Inflammatory macrophage treated with lipopolysaccharide for 1 hour (primary cell): ENCODE measurements at regions not wholly inside any gene's neighbourhood (a gene's known extent, or its start where the extent isn't known, plus 50 kb on each side); places are given as distances from the start of the nearest gene placed in this dataset.

Experiments
- DNase-seq, 2 donors: peaks; one replicate each; pipeline ENCODE4 v3.0.0-alpha.2; 2020 to 2022

DNA sequence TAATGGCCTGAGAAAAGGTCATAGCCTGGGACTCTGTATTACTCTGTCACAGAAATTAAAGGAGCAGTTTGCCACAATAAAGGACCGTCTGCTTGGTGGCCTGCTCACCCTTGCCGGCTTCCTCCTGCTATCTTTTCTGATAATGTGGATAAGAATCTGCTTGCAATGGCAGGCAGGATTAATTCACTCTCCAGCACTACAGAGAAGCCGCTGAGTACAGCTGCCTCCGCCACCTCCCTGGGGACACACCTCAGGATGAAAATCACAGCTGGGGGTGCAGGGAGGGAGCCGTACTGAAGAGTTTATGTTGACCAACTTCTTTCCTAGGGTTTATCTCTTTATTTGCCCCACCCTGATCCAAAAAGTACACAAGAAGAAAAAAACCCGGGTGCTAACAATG lies 245.9 kb upstream of the RPL38 start:
- DNase-seq = no peak

DNA sequence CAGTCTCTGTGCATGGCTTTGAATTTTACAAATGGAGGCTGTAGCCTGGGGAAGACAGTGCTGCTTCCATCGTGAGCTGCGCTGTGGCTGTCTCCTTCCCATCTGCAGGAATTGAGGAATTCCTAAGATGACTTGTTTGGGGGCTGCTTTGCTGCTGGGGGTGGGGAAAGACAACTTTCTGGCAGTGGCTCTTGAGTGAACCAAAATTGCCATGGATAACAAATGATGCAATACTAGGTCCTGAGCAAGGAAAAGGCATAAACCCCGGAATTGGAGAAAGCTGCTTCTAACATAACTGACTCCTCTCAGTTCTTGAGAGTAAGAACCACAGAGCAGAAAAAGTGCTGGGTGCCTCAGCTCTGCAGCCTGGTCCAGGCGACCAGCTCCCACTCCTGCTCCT lies 245.0 kb upstream of the RPL38 start:
- no peak for DNase-seq

DNA sequence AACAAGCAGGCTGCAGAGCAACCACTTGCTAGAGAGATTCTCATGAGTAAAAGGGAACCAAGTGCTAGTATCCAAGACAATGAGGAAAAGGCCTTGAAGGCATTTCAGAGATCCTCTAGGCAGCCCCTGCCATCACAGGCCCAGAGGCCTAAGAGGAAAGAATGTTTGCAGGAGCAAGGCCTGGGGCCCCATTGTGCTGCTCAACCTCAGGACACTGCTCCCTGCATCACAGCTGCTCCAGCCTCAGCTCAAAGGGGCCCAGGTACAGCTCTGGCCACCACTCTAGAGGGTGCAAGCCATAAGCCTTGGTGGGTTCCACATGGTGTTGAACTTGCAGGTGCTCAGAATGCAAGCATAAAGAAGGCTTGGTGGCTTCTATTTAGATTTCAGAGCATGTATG lies 243.0 kb upstream of the RPL38 start:
- DNase-seq = no peak

DNA sequence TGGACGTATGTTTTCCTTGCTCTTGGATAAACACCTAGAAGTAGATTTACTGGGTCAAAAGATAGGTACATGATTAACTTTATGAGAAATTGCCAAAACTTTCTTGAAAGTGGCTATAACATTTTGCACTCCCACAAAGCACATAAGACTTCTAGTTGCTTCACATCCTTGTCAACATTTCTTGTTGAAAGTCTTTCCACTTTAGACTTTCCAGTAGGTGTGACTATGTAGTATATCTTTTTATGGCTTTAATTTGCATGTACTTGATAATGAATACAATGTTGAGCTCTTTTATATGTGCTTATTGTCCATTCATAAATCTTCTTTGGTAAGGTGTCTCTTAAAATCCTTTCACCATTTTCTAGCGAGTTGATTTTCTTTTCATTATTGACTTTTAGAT lies 241.2 kb upstream of the RPL38 start:
- no peak for DNase-seq

DNA sequence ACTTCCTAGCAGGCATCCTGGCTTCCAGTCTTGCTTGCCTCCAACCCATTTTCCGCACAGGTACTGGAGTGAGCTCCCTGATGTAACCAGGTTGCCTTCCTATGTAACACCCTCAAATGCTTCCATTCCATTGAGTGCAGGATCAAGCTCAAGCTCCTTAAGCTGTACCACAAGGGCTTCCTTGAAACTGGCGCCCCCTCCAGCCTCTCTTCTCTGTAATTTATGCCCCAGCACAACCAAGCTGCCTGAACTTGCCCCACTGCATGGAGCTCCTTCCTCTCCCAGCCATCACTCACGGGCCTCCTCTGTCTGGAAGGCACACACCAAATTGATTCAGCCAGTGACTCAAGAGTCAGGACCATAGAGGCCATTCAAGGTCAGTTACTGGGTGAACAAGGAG lies 234.8 kb upstream of the RPL38 start:
- no peak for DNase-seq

DNA sequence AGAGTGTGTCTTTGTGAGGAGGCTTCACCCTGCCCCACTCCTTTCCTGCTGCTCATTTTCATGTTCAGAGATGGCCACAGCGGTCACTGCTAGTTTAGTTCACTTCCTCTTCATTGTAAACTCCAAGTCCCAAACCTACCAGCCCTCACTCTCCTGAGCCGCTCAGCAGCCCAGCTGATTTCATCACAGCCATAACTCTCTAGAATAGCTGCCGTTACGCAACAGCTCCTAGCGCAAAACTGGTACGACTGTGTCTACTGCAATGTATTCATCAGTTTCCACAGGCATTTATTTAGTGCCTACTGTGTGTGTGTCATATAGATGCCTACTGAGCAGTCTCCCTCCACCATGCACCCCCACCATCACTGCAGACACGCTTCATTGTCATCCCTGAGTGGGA lies 233.5 kb upstream of the RPL38 start:
- peak; percentile 86 to 95 for DNase-seq

DNA sequence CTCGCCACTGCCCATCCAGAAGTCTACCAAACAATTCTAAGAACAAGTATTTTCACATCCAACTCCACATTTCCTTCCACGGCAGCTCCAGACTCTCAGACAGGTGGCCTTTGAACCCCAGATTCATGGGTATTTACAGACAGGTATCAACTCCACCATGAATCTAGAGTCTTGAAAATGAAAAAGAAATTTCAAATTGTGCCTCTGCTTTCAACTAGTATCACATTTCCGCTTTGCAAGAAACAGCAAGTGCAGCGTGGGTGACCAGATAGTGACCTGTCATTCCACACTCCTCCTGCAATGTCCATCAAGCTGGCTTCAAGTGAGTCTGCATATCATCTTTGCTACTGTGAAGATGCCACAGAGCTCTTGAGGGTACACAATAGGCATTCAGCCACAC lies 232.4 kb upstream of the RPL38 start:
- no peak for DNase-seq

DNA sequence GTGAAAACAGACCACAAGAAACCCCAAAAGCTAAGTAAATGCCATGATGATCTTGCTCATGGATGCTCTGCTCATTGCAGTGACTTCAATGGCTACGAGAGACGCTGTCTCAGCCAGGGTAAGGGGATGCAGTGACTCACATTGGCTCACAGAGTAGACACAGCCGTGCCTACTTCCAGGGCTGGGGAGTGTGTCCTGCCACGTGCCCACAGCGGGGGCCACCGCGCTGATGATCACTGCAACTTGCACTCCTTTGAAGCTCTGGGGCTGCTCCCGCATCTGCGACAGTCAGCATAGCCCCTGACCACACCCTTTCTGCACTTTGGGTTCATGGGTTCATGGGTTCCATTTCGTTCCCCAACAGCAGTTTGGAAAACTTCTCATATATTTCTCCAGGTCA lies 231.4 kb upstream of the RPL38 start:
- DNase-seq = no peak

DNA sequence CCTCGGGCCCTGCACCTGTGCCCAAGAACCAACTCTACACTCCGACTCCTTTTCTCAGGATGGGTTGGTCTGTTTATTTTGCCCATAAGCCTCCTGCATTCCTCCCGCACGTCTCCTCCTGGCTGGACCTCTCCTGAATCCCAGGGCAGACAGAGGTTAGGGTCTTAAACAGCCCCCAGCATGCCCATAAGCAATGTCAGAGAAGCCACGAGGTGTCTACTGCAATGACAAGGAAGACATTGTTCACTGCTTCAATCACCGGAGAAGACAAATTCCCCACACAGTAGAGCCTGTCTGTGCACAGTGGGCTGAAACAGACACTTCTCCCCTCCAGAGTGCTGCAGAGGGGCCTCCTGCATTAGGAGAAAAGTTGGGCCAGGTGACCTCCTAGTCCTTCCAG lies 230.6 kb upstream of the RPL38 start:
- no peak for DNase-seq

DNA sequence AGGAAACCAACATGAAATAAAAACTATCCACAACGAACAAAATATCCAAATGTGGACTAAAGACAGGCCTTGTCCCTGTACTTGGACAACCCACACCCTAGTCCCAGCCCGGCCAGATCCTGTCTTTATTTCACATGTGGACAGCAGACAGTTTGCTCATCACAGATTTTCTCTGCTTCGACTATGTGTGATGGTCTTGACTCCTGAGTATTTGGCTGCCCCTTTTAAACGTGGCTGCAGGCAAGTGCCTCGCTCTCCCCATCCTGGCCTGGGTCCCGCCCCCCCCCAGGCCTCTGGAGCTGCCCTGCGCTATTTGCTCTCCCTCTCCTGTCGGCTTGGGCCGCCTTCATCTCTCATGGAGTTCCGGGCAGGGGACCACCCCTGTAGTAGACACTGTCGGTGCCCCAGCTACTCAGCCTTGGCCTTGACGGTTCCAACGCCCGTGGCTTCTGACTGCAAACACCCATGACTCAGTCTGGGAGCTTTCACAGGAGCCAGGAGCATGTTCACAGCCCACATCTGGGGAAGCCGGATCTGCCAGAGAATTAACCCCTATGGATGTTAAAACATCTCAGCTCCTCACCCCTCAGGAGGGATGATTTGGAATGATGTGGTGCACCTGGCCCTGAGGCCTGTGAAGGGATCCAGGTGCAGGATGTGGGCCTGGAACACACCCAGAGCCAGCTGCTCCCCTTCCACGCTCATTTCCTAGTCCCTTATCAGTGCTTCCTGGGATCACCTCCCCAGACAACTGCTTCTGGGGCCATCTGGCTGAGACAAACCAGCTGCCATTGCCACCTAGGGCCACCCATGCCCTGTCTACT lies 229.7 kb upstream of the RPL38 start:
- DNase-seq = no peak

DNA sequence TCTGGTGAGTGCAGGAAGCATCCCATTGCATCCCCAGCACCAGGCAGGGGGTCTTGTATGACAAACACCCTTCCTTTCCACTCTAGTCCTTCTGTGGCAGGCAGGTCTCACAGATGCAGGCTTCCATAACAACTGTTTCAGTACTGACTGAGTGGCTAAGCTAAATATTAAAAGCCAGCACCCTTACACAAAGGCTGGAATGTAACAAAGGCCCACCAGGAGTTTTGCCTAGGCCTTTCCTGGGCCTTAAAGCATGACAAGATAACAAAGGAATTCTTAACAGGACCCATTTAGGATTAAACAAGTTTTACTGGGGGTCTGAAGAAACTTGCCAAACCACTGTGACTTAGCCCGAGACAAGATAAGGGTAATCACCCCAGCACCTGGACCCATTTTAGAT lies 228.9 kb upstream of the RPL38 start:
- no peak for DNase-seq

DNA sequence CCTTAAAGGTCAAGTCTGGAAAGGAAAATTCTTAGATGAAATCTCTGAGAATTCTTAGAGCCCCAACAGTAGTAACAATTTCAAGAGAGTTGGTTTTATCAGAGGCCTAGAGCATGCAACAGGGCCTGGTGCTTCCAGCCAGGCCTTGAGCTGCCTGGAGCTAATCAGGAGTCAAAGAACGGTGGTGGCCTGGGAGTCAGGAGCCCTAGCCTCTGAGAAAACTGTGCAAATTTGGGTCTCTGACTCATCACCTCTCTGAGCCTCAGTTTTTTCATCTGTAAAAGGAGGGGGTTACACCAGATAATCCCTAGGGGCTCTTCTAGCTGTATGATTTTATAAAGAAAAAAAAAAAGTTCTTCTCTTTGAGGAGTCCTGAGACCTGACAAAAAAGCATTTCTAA lies 227.3 kb upstream of the RPL38 start:
- no peak for DNase-seq

DNA sequence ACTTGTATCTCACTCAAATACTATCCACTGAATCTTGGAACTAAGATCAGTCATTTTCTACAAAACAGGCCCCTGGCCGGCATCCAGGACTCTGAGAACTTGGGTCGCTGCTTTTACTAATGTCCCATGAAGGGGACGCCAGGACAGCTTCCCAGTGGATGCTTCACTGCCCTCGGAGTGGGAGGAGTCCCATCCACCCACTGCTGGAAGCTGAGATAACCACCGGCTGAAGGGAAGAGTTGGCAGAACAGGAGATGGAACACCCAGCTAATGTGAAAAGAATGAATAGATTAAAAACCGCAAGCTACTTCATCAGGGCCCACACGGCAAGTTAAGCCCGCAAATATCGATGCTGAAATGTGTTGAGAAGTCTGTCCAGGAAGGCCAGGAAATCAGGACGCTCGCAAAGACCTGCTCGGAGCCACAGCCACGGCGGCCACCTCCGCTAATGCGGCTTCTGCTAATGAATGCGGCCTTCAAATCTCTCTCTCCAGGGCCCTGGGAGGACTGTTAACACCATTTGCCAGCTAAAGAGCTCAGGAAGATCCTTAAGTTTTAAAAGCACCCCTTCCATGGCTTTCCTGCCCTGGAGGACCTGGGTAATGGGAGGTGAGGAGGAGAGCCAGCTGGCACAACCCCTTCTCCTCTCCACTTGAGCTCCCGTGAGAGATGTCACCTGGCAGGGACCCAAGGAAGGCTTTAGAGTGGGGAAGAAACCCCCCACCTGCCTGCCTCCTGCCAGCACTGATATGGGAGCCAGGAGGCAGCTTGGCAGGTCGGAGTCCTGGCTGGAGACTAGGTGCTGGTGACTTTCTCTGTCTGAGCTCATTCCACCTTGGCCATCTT lies 226.6 kb upstream of the RPL38 start:
- DNase-seq = no peak

DNA sequence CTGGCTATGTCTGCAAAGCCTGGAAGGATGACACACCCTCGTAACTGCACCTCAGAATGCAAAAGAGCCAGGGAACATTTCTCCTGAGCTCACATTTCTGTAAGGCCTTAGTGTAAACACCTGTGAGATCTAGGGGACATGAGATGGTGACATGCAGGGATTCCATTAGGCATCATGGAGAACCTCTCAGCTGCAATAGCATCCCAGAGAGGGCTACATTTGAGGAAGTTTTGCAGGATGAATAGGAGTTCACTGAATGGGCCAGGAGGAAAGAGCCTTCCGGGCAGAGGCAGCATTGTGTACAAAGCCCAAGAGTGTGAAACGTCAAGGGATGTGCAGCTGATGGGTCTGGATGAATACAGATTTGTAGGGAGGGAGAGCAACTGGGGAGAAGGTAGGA lies 223.0 kb upstream of the RPL38 start:
- DNase-seq = no peak

DNA sequence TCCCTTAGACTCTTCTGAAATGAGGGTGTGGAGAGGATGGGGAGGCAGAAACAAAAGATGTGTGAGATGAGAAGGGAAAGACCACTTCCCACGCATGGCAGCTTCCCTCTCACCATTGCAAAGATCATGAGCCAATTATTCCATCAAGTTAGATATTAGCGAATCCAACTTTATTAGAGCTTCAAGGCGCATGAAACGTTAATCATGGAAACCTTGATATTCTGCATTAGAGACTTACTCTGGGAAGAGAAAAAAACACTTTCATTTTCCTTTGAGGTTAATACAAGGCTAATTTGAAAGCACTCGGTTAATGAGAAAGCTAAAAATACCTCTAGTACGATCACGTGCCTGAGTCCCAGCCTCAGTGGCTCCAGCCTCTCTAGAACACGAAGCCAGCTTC lies 220.6 kb upstream of the RPL38 start:
- DNase-seq = no peak

DNA sequence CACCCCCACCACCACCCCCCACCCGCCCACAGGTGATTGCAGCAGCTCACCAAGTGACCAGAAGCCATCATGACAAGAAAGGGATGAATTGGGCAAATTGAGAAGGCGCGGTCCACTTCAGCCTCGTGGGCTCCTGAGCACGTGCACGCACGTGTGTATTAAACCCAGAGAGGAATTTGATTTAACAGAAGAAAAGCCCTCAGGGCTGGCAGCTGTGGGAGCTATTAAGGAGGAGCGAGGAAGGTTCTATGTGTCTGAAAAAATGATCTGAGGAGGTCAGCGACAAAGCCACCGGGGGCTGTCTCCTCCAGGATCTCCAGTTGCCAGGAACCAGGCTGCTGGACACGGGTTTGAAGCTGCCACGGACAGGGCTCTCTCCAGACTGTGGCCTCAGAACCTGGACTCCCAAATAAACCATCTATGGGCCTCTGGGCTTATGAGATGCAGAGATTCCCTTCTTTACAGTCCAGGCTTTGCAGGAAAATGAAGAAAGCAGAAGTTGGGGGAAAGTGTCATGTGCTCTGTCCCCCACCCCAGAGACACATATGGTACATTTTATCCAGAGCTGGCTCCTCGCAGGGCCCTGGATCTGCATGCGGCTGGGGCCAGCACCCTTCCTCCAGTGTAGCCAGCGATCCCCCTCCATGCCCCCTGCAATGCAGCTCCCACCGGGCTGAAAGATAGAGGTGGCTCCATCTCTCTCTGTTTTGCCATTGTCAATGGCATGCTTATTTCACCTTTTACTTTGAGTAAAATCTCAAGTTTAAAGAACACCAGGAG lies 219.7 kb upstream of the RPL38 start:
- no peak for DNase-seq

DNA sequence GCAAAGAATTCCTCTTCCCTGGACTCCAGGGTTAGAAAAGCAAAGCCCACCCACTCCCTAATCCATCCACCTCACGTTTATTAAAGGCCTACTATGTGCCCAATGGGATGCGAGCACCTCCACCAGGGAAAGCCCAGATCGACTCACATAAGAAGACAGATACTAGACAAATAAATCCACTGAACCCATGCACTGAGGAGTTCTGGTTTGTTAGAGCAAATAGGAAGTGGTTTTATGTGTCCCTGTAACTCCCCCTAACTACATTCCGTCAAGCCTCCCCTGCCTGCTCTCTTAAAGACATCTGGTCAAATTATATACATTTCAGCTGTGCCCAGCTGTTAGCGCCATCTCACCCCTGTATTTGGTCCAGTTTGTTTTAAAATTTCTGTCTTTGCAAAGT lies 218.5 kb upstream of the RPL38 start:
- DNase-seq = peak in 1 of 2 donors; percentile 5

DNA sequence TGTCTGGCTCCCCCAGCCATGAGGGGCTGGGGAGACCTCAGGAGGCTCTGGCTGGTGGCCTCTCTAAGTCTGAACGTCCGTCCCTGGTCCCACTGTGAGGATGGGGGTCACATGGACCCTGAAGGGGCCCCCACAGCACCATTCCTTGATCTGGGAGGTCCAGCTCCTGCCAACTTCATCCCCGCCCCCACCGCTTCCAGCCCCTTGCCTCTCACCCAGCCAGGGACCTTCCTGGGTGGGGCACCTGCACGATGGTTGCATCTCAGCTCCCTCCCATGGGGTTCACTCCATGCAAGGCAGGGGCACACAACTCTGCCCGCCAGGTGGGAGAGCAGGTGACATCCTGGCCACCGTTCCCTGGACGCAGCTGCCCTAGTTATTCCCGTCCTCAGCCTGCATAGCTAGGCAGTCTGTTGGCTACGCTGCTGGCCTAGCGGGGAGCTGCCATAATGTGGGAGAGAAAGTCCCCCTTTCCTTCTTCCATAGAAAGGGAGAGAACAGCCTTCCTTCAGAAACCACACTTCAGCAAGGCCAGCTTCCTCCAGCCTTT lies 217.9 kb upstream of the RPL38 start:
- no peak for DNase-seq

DNA sequence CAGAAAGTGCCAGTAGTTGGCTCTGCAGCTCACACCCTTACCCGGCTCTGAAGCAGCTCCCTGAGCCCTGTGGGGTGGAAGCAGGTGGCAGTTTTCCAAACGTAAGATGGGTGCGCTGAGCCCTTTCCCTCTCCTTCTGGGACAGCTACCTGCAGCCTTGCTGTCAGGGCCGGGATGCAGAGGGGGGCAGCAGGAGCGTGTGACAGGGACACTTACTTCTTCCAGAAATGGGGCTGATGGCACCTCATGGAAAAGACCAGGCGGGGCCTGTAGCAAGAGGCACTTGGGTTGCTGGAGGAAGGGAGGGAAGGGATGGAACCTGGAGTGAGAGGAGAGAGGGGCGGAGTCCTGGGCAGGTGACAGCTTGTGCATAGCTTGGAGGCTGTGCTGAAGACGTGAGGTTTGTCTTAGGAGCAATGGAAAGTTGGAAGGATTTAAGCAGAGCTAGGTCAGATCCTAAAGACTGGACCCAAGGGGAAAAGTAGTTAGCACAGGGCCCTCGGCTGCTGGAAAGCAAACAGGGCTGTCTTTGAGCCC lies 216.8 kb upstream of the RPL38 start:
- DNase-seq = no peak

DNA sequence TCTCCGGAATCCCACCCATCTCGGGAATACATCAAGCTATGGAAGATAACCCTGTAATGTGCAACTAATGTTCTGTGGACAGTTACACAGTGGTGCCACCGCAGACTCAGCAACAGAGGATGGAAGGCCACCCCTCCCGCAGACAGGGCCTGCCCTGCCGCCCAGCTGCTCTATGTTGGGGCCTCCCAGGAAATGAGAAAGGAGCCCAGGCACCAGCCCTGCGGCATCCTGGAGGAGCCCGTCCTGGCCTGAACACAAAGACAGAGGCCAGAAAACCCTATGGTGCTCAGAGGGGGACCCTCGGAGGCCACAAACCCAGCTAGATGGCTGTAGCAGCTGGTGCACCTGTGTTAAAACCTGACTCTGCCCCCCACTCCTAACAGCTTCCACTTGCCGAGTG lies 216.1 kb upstream of the RPL38 start:
- no peak for DNase-seq

DNA sequence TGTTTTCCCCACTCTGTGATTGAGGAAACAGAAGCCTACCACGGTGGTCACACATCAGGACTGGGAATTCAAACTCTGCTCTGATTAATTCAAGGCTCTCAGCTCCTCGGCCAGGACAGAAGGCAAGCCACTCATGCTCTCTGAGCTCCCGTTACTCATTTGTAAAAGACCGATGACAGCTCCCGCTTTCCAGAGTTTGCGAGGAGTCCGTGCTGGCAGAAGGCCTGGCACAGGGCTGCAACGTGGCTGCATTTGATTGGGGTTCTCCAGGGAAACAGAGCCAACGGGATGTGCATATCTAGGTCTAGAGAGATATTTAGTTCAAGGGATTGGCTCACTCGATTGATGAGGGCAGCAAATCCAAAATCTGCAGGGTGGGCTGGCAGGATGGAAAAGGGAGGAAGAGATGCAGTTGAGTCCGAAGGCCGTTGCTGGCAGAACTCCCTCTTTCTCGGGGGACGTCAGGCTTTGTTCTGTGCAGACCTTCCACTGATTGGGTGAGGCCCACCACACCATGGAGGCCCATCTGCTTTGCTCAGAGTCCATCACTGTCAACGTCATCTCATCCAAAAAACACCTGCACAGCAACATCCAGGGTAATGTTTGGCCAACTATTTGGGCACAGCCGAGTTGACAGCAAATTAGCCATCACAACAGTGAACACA lies 215.5 kb upstream of the RPL38 start:
- DNase-seq = no peak

DNA sequence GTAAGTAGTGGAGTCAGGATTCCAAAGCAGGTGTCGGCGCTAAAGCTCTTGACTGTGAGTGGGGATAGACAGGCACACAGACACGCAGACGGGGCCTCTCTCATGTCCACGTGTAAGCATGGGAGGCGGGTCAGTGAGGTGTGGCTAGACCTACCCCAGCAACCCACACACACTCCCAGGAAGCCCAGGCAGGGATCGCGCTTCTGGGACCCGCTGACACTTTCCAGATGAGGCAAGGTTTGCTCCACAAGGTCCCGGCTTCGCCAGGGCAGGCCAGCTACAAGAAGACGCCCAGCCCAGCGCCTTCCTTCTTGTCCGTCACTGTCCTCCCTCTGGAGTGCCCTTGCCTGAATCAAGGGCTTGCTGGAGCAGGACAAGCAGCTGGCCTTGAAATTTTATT lies 213.8 kb upstream of the RPL38 start:
- no peak for DNase-seq
